Activated effector memory CD4-positive, alpha-beta T cell treated with Interleukin-2 at 50 U/mL for 16 hours (primary cell): ENCODE measurements at regions not wholly inside any gene's neighbourhood (a gene's known extent, or its start where the extent isn't known, plus 50 kb on each side); places are given as distances from the start of the nearest gene placed in this dataset.
"Not testable (repeated sequence)": the region's sequence is repeated elsewhere in the genome, so short reads cannot be mapped to it uniquely, and the experiment has no call there.

ENCODE experiments used
- DNase-seq: peaks from one replicate; pipeline ENCODE4 v3.0.0-alpha.2; 2020

DNA sequence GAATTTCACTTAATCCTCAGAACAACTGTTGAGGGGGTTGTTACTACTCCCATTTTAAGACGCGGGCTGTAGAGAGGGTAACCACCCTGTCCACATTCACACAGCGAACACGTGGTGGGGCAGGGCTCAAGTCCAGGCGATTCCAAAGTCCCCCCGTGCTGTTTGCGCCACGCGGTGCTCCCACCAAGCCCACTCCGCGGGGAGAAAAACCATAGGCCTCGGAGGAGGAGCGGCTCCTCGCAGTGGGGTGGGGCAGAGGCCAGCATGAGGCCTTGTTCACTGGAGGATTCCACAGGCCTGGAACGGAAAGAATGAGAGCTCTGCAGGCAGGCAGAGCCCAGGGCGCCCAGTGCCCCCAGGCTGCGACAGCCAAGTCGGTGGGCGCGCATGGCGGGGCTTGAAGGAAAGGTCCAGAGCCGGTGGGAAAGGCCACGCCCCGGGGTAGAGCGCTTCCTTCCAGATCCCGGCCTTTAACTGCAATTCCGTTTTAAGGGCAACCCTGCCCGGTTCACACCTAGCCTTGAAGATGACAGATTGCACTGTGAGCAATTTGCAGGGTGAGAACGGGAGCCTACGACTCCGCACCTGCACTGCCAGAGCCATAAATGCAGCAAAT, 161.8 kb upstream of the TBL1XR1 start:
- peak; percentile 37 for DNase-seq

DNA sequence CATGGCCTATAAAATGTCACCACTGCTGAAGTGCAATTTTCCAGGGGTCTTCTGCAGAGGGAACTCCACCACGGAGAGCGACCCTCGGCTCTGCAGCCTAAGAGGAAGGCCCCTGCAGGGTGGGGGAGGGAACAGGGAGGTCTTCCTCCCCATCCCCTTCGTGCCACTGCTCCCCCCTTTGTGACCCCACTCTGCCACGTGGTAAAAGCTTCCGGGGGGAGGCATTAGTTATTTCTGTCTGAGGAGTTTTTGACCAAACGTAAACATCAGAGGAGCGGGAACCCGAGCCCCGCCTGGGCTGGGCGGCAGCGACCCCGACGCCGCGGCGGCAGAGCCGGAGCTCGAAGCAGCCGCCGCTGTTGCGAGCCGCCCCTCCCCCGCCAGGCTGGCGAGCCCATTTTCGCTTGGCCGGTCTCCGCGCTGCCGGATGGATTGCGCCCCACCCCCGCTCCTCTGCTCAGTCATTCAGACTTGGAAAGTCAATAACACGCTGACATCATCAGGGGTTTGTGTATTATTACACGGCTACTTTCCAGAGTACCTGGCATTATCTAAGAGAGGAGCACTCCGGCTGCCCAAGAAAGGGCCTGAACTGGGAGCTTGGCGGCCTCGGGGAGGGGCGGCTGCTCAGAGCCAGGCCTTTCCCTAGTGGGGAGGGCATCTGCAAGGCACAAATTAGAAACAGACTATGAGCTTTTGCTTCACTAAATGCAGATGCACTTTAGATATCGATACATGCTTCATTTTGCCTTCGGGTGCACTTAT, 162.5 kb upstream of the TBL1XR1 start:
- peak; percentile 94 for DNase-seq

DNA sequence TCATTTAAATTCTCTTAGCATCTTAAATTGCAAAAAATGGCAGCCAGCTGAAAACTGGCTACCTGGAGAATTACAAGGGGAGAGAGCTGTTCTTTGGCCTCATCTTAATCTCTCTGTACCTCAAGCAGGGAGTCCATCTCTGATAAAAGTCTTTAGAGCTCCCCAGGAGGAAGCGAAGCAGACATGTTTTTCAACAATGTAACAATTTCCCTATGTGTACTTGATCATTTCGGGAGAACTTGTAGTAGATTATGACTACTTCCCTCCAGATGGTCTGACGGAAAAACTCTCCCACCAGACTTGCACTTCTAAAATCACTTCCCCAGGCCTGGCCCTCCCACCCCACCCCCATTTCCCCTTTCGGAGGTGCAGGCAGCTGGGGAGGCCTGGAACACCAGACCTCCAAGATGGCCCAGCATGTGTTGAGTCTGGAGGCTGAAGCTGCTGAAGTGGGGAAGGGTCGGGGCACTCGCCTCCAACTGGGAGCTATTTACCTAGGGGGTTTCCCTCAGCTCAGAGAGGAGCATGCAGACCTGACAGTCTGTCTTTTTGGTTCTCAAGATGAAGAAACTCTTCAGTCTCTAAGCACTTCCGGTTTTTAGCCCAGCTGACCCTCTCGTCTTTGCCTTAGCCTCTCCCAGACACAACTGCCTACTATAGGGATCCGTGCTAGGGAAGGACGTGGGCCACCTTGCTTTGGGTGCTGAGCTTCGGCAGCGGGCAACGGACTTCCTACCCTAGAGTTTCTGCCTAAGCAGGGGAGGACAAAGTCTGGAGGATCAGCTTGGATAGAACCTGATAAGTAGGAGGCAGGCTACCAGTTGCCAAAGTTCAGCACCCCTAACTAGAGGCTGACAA, 164.0 kb upstream of the TBL1XR1 start:
- DNase-seq, result no peak

GRCh38 chr3:177362626-177363025, 165.3 kb upstream of the TBL1XR1 start:
- DNase-seq, result no peak

DNA sequence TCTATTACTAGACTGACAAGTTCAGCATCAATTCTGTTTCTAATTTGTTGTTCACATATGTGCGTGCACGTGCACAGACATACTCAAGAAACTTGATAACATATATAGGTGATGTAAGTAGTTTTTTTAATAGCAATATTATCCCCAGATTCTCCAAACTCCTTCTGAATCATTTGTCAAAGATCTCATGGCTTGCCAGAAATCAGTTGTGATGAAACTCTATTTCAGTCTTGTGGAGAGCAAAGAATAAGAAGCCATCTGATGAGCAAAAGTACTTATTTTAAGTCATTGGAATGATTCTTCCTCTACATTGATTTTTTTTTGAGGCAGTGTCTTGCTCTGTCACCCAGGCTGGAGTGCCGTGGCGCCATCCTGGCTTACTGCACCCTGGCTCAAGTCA, 167.0 kb upstream of the TBL1XR1 start:
- no peak for DNase-seq

DNA sequence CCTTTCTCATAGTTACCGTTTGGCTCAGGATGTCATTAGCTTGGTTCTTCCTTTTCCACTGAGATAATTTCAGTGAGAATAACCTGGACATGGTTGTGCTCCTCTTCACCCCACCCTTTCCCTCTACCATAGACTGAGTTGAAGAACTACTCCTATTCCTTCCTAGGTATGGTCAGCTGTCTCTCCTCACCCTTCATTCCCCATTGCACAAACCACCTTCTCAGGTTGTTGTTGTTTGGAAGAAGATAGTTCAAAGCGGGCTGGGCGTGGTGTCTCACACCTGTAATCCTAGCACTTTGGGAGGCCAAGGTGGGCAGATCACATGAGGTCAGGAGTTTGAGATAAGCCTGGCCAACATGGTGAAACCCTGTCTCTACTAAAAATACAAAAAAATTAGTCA, 168.0 kb upstream of the TBL1XR1 start:
- not testable (repeated sequence) for DNase-seq

DNA sequence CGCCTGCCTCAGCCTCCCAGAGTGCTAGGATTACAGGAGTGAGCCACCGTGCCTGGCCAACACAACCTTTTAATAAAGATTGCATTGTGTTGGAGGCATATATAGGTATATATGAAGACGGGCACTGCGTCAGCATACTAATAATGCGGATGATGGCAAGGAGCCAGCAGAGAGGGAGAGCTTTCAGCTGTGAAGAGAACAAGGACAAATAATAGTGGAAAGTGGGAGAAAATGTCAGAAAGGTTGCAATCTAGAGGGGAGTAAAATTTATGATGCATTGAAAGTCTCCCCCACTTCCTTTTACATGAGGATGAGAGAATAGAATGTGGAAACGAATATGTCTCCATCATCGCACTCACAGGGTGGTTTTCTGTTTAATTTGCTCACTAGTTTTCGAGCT, 170.5 kb upstream of the TBL1XR1 start:
- DNase-seq, result no peak

DNA sequence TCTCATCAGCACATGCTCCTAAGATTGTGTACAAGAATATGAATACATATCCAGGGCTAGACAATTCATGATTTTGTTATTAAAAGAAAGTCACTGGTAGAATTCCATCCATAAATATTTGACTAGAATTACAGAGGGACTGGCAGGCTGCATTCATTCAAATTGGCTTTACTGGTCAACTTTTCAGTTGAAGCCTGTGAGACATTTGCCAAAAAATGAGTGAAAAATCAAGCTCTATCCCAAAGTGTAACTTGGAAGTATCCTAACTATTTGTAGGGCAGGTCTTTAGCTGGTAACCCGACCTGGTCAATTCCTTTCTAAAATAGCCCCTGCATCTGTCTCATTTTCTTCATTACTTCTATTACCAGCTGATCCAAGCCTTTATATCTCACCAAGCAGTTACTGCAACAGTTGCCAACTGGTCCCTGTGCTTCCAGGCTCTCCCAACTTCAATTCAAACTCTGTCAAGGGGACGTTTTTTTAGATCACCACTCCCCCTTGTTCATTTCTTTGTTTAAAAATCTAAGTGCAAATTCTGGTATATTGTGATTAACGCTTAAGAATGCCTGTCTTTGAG, 173.1 kb upstream of the TBL1XR1 start:
- no peak for DNase-seq

DNA sequence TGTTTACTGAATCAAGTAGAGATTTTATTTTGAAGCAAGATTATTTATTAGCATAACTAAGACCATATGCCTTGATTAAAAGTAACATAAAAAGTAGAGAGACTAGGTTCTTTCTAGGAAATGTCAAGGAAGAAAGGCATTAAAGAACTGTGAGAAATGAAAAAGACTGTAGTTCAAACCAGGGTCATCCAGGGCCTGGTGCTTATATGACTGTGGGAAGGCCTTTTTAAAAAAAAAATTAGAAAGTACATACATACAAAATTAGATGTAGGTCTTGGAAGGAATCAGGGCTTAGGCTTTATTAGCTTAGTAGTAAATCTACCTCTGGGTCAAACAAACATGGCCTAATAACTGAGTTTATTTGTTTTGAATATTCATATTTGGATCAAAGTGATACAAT, 173.9 kb upstream of the TBL1XR1 start:
- DNase-seq, result no peak

DNA sequence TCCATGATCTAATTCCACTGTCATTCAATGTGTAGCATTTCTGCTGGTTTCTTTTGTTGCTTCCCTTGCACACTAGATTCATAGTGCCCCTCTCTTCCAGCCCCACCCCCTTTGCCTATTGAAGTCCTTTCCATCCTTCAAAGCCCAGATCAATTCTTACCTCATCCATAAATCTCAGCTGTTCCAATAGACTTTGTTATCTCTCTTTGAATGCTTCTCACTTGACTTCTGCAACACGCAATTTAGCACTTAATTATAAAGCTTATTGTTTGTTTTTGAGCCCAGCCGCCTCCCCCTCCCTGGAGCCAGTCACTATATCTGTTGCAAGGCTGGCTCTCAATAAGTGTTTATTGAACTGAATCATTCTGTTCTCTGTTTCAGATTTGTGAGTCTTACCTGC, 174.6 kb upstream of the TBL1XR1 start:
- no peak for DNase-seq

DNA sequence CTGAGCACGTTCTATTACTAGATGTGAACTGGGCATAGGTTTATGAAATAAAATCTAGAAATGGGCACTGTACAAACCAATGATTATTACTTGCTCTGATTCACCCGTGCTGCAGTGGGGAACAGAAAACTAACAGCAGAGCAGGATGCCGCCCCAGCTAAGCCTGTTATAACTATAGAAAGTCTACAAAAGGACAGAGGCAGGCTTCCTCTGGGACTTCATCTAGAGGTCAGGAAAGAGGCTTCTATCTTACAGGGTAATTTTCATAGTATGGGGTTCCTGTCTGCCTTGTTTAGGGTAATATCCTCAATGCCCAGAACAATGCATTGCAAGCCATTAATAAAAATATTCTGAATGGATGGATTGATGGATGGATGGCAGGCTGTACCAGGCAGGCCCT, 177.0 kb upstream of the TBL1XR1 start:
- no peak for DNase-seq

DNA sequence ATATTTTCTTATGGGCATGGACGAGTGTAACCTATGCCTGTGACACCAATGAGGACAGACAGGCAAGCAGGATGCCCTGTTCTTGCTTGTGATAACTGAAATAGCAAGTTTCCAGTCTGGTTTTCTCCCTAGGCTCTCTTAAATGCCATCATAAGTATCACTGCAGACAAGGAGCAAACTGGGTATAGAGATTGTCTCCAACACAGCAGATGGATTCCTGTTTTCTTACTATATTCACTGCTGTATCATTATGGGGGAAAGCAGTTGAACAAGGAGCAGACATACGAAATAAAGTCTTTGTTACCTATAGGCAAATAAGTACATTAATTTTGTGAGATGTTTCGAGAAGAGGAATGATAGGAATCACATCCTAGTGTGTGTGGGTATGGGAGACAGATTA, 178.0 kb upstream of the TBL1XR1 start:
- DNase-seq, result no peak

DNA sequence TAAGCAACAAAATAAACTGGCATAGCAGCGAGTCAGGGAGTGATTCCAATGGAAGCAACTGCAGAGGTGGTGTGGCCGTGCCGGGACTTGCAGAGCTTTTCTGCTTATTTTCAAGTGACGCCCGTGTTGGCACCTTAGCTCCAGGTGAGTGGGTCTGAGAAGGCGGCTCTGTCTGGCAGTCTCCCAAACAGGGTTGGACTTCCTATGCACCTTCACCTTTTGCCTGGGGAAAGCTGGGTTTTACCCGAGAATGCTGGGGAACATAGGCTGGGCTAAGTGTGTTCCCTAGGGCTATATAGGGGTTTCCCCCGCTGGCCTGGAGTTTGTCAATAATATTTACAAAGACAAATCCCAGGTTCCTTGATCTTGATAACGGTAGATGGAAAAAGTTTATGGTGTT, 179.9 kb upstream of the TBL1XR1 start:
- DNase-seq, result no peak

- no peak for DNase-seq
Measured at GRCh38 chr3:177378168-177378567, 180.9 kb upstream of the TBL1XR1 start.

- no peak for DNase-seq
Measured at GRCh38 chr3:177379045-177379444, 181.8 kb upstream of the TBL1XR1 start.

GRCh38 chr3:177381070-177381469, 183.8 kb upstream of the TBL1XR1 start:
- no peak for DNase-seq

- DNase-seq, result no peak
Measured at GRCh38 chr3:177382944-177383343, 185.7 kb upstream of the TBL1XR1 start.

- no peak for DNase-seq
Measured at GRCh38 chr3:177385186-177385585, 187.9 kb upstream of the TBL1XR1 start.

DNA sequence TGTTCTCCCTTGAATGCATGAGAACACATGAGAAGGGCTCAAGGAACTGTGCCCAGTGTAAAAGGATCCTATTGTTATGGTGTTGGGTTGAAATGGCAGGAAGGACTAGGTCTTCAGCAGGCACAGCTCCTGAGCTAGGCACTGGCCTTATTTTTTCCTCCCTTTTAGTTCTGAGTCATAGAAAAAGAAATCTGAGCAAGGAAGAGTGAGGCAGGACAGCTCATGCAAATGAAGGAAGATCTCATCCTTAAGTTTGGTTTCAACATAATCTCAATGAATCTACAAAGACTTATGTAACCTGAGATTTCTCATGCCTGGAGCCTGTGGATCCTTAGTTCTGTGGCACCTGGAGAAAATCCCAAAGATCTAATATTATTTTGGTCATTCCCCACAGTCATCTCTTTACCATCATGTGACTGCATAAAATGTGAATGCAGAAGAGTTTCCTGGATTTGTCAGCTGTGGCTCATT, 188.6 kb upstream of the TBL1XR1 start:
- no peak for DNase-seq

DNA sequence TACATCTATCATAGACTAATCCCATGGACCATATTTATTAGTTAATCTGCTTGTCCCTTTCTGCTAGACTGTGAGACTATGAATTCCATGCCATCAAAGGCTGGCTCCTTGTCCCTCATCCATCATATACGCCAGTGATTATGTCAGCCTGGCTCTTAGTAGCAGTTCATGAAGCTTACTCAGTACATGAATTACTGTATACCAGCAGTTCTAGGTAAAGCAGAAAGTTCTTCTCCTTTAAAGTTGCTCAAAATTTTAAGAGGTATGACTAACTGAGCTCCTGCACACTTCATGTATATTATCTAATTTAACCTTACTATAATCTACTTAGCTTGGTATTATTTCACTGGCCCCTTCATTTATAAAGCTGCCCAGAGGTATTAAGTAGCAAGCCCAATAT, 190.9 kb upstream of the TBL1XR1 start:
- DNase-seq, result no peak

GRCh38 chr3:177394231-177395024, 197.1 kb upstream of the TBL1XR1 start:
- not testable (repeated sequence) for DNase-seq

GRCh38 chr3:177396733-177397132, 199.5 kb upstream of the TBL1XR1 start:
- DNase-seq, result no peak

GRCh38 chr3:177401375-177401774, 204.1 kb upstream of the TBL1XR1 start:
- no peak for DNase-seq
